ENCODE measurements at regions not wholly inside any gene's neighbourhood (a gene's known extent, or its start where the extent isn't known, plus 50 kb on each side); places are given as distances from the start of the nearest gene placed in this dataset.

DNA sequence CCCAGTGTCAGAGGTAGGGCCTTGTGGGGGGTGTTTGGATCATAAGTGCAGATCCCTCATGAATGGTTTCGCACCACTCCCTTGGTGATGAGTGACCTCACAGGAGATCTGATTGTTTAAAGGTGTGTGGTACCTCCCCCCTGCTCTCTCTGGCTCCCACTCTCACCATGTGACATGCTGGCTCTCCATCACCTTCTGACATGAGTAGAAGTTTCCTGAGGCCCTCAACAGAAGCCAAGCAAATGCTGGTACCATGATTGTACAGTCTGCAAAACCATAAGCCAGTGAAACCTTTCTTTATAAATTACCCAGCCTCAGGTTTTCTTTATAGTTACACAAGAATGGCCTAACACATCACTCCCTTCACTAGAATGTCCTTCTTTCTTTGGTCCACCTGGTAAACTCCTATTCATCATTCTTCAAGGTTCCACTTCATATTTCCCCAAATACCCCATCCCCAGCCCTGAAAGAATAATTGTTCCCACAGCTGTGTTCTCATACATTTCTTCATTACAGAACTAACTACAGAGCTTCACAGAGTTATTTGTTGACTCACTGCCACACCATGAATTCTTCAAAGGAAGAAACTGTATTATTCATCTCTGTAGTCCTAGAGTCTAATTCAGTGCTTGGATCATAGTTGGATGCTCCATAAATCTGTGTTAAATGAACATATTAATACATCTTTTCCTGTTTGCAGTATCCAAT lies 81.2 kb upstream of the STK17B start:
- H3K27ac ChIP-seq (ENCODE audit: low read depth, low read length), result no peak overlapping the region
- H4K20me1 ChIP-seq (ENCODE audit: insufficient read depth), result no peaks in the 10 kb centered on the region
- no peaks in the 10 kb centered on the region for H3K79me2 ChIP-seq (ENCODE audit: insufficient read depth, low read length)
- no peak for DNase-seq (ENCODE audit: low read depth, low spot score)
- ChIA-PET RAD21 (ENCODE audit: low non-redundant PET in 1 of 2, low total read pairs in 2 of 2, uncharacterized antibody in 2 of 2, unreplicated experiment in 2 of 2) (no interaction called here), POLR2A (no interaction called here), CTCF (no interaction called here)
- H3K9me3 ChIP-seq (ENCODE audit: control insufficient read depth in 1 of 2, insufficient read depth in 1 of 2, low read depth in 1 of 2, low read length in 2 of 2), result no peaks in the 10 kb centered on the region
- no peaks in the 10 kb centered on the region for H3K9me2 ChIP-seq (ENCODE audit: insufficient read depth)
- no peak overlapping the region for H2AFZ ChIP-seq (ENCODE audit: low read depth, low read length, poor library complexity, severe bottlenecking)
- no TSS peak for BruUV-seq (replicated peaks)
- no peaks in the 10 kb centered on the region for H3K36me3 ChIP-seq (ENCODE audit: control insufficient read depth in 1 of 2, insufficient read depth in 2 of 2, low read length in 2 of 2)
- intact Hi-C loops (cut with micrococcal nuclease), result no loop called here
- H3K27me3 ChIP-seq (ENCODE audit: insufficient read depth, low read length), result no peaks in the 10 kb centered on the region
- no peak overlapping the region for H3K4me2 ChIP-seq (ENCODE audit: low read length)
- no peak for ATAC-seq
- H3K4me1 ChIP-seq (ENCODE audit: control insufficient read depth in 1 of 2, insufficient read depth in 2 of 2, low read length in 2 of 2), result peaks cover 0 to 6% of the 10 kb centered on the region in 2 experiments; a peak in 2 of 4 replicates
- no peak overlapping the region for H3K4me3 ChIP-seq (replicated peaks in 1 of 2; ENCODE audit: low read depth in 1 of 2, low read length in 2 of 2)
- no peak overlapping the region for H3K9ac ChIP-seq (ENCODE audit: low read length)
- TF ChIP-seq SRF (IDR thresholded peaks at IDR 0.05; ENCODE audit: low read depth) (no peak), CEBPB (IDR thresholded peaks at IDR 0.05; ENCODE audit: low read depth) (no peak), EZH2phosphoT487 (IDR thresholded peaks at IDR 0.05; ENCODE audit: borderline replicate concordance) (no peak), ELF1 (IDR thresholded peaks at IDR 0.05; ENCODE audit: borderline replicate concordance, low read depth) (no peak), SIN3A (IDR thresholded peaks at IDR 0.05; ENCODE audit: low read depth) (no peak), ZNF274 (IDR thresholded peaks at IDR 0.05; ENCODE audit: low read depth, low read length) (no peak), CBX3 (IDR thresholded peaks at IDR 0.05; ENCODE audit: low read depth) (no peak), RAD21 (IDR thresholded peaks at IDR 0.05; ENCODE audit: low read depth) (no peak), YY1 (IDR thresholded peaks at IDR 0.05; ENCODE audit: extremely low read depth, insufficient replicate concordance, low read depth, low read length) (no peak), EZH2 (IDR thresholded peaks at IDR 0.05) (no peak), POLR2AphosphoS5 (IDR thresholded peaks at IDR 0.05; ENCODE audit: low read depth, low read length) (no peak), JUND (IDR thresholded peaks at IDR 0.05) (no peak)
- TF ChIP-seq, protein P1, sequence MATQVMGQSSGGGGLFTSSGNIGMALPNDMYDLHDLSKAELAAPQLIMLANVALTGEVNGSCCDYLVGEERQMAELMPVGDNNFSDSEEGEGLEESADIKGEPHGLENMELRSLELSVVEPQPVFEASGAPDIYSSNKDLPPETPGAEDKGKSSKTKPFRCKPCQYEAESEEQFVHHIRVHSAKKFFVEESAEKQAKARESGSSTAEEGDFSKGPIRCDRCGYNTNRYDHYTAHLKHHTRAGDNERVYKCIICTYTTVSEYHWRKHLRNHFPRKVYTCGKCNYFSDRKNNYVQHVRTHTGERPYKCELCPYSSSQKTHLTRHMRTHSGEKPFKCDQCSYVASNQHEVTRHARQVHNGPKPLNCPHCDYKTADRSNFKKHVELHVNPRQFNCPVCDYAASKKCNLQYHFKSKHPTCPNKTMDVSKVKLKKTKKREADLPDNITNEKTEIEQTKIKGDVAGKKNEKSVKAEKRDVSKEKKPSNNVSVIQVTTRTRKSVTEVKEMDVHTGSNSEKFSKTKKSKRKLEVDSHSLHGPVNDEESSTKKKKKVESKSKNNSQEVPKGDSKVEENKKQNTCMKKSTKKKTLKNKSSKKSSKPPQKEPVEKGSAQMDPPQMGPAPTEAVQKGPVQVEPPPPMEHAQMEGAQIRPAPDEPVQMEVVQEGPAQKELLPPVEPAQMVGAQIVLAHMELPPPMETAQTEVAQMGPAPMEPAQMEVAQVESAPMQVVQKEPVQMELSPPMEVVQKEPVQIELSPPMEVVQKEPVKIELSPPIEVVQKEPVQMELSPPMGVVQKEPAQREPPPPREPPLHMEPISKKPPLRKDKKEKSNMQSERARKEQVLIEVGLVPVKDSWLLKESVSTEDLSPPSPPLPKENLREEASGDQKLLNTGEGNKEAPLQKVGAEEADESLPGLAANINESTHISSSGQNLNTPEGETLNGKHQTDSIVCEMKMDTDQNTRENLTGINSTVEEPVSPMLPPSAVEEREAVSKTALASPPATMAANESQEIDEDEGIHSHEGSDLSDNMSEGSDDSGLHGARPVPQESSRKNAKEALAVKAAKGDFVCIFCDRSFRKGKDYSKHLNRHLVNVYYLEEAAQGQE (IDR thresholded peaks at IDR 0.05; ENCODE audit: low read depth), result no peak
- TF ChIP-seq, protein P2, sequence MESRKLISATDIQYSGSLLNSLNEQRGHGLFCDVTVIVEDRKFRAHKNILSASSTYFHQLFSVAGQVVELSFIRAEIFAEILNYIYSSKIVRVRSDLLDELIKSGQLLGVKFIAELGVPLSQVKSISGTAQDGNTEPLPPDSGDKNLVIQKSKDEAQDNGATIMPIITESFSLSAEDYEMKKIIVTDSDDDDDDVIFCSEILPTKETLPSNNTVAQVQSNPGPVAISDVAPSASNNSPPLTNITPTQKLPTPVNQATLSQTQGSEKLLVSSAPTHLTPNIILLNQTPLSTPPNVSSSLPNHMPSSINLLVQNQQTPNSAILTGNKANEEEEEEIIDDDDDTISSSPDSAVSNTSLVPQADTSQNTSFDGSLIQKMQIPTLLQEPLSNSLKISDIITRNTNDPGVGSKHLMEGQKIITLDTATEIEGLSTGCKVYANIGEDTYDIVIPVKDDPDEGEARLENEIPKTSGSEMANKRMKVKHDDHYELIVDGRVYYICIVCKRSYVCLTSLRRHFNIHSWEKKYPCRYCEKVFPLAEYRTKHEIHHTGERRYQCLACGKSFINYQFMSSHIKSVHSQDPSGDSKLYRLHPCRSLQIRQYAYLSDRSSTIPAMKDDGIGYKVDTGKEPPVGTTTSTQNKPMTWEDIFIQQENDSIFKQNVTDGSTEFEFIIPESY (IDR thresholded peaks at IDR 0.05; ENCODE audit: extremely low read depth, insufficient replicate concordance, low read length), result no peak
- TF ChIP-seq, protein P3, sequence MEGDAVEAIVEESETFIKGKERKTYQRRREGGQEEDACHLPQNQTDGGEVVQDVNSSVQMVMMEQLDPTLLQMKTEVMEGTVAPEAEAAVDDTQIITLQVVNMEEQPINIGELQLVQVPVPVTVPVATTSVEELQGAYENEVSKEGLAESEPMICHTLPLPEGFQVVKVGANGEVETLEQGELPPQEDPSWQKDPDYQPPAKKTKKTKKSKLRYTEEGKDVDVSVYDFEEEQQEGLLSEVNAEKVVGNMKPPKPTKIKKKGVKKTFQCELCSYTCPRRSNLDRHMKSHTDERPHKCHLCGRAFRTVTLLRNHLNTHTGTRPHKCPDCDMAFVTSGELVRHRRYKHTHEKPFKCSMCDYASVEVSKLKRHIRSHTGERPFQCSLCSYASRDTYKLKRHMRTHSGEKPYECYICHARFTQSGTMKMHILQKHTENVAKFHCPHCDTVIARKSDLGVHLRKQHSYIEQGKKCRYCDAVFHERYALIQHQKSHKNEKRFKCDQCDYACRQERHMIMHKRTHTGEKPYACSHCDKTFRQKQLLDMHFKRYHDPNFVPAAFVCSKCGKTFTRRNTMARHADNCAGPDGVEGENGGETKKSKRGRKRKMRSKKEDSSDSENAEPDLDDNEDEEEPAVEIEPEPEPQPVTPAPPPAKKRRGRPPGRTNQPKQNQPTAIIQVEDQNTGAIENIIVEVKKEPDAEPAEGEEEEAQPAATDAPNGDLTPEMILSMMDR (IDR thresholded peaks at IDR 0.05 in 2 of 3, conservative IDR thresholded peaks at IDR 0.05 in 1 of 3; ENCODE audit: borderline replicate concordance in 1 of 3, insufficient read depth in 1 of 3, low read depth in 2 of 3, low read length in 2 of 3), result no peak

Data from HCT116 (cell line).